HG03342 (cell line): ENCODE measurements at regions not wholly inside any gene's neighbourhood (a gene's known extent, or its start where the extent isn't known, plus 50 kb on each side); places are given as distances from the start of the nearest gene placed in this dataset.

Experiments used
- ATAC-seq: cut with Tn5 transposase; IDR thresholded peaks from one replicate; pipeline ENCODE4 v1.9.1; 2021; ENCODE audit warnings: mild to moderate bottlenecking, moderate library complexity; ENCODE audit not compliant: unreplicated experiment

DNA sequence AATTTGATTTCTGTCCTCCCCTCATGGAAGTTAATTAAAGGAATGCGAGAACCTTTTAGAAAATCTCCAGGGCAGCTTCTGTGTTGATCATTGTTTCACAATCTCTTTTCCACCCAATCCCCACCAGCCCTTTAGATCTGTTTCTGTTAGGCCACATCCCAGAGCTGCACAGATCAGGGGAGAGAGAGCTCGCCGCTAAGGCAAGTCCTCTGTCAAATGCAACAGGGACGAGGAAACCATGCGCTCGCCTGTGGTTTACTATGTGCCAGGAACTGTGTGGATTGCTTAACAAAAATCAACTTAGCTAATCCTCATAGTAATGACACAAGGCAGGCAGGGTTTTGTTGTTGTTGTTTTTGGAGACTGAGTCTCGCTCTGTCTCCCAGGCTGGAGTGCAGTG is 115.4 kb downstream of the SALL1 start:
- ATAC-seq, result no peak

DNA sequence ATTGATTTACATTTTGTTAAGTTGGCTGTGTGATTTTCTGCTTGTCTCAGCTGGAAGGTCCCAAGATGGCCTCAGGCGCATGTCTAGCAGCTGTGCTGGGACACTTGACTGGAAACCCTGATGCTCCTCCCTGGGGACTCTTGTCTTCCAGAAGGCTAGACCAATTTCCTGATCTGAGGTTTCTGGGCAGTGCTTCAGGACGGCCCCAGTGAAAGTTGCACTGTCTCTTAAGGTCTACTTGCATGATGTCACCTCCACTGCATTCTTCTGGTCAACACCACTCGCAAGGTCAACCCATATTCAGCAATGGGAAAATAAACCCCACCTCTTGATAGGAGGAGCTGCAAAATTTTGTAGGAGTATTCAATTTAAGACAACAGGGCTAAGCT is 116.0 kb downstream of the SALL1 start:
- ATAC-seq, result no peak

DNA sequence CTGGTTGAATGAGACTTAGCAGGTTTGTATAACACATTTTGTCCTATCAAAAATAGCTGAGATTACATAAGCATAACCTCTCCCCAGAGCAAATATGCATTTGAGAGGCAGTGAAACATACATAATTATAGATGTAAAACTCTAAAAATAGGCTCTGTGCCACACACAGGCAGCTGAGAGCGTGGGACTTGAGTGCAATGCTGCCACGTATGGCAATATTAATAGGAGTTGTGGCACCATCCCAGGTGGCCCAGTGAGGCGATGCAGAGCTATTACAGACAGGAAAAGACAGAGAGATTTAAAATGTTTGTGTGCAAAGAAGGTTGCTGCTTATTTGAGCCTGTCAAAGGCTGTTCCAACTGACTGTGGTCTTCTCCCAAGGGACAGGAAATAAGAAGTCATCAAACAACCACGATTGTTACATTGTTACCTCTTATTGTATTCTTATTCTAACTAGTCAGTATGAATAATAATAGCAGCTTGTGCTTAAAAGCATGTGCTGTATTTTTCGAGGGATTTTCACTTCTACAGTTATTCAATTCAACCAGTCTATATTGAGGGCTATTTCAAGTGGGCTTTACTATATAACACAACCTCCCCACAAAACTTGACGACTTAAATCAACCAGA is 116.5 kb downstream of the SALL1 start:
- ATAC-seq, result no peak

DNA sequence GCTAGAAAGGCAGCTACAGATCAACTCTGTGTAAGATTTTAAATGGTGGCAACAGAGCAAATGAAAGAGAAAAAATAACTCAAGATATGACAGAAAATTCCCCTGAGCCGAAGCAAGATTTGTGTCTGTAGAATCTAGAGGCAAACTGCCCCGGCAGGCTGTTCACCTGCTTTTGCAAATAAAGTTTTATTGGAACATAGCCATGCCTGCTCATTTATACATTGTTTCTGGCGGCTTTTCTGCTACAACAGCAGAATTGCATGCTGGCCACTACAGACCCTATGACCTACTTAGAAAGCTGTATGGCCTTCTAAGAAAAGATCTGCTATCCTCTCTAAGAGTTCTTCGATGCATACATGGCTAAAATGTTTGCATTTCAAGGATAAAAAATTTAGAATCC is 119.5 kb downstream of the SALL1 start:
- ATAC-seq, result no peak

DNA sequence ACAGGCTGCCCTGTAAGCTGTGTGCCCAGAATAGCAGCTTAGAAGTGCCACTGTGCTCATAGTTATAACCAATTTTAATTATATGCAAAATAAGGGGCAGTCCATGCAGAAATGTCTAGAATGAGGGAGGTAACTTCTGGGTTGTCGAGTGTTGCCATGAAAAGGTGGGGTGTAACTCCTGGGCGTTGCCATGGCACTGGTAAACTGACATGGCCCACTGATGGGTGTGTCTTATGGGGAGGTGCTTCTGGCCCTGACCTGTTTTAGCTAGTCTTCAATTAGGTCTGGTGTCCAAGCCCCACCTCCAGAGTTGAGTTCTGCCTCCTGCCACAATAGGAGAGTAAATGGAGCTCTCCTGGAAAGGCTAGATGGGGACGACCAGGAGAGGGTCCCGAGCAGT is 120.6 kb downstream of the SALL1 start:
- no peak for ATAC-seq

DNA sequence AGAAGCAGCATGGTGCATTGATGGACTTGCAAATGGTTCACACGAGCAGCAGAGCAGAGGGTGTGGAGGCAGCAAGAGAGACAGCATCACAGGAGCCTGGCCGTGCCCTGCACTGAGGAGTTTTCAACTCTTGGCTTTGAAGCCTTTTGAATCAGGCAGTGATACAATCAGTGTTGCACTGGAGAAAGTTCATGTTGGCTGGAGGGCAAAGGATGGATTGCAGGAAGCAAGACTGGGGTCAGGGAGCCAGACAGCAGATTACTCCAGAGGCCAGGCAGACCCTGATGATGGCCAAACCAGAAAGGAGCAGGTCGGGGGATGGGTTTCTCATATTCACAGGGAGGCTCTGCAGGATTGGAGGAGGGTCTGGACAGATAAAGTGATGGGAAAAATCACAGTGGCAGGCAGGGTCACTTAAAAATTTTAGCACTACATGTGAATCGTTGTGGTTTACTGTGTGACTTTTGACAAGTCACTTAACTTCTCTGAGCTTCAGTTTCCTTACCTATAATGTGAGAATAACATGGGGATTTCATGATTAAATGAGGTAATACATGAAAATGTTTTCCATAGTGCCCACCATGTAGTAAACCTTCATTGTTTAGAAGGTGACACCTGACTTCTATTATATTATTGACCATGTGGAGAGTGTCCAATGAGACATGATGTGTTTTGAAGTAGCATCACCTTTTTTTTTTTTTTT is 125.3 kb downstream of the SALL1 start:
- ATAC-seq, result no peak

DNA sequence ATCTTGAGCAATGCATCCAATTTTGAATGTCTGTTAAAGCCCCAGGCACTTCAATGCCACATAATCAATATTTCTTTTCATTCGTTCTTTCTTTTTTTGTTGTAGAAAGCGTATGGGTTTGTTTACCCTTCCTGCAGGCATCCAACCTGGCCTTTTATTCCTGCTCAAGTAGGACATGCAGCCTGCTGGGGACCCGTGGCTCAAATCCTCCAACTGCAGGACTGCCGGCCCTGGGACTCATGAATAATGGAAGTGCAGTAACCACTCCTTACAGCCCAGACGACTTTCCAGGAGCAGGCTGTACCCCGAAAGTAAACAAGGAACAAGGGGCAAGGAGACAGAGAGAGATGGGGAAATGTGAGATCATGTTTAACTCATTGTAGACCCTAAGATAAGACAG is 126.4 kb downstream of the SALL1 start:
- no peak for ATAC-seq

DNA sequence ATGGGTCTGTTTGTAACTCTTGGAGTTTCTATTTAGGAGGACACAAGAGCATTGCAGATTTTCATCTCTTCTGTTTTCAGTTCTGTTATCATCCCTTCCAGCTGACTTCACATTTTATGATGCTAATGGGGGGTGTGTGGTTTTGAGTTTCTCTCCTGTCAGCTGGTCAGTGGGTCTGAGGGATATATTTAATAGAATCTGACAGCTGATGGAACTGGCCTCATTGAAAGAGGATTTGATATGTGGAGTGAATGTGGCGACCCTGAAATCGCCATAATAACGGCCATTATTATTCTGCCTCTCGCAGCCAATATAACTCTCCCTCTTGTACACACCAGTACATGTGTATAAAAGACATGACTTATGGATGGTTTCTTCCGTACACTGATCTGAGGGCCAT is 128.1 kb downstream of the SALL1 start:
- no peak for ATAC-seq

DNA sequence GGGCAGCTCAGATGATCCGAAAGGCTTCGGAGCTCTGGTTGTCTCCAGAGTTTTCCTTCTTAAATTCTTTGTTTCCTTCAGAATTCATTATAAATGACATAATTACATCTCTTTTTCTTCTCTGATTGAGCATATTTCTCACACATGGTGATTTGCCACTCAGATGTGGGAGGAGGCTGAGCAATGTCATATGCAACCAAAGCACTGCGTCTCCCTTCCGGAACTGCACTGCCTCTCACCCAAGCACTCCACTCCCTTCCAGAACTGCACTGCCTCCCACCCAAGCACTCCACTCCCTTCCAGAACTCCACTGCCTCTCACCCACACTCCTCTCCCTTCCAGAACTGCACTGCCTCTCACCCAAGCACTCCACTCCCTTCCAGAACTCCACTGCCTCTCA is 131.5 kb downstream of the SALL1 start:
- ATAC-seq, result no peak

DNA sequence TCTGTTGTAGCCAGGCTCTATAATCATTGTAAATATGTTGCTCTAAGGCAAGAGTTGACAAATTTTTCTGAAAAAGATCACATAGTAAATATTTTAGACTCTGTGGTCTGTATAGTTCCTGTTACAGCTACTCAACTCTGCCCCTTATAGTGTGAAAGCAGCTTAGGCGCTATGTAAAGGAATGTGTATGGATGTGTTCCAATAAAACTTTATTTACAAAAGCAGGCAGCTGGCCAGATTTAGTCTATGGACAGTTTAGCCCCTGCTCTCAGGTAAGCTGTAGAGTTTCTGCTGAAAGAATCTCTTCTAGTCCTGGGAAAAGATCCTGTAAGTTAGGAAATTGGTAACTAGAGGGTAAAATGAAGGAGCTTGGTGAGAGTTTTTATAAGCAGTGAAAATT is 133.1 kb downstream of the SALL1 start:
- no peak for ATAC-seq

DNA sequence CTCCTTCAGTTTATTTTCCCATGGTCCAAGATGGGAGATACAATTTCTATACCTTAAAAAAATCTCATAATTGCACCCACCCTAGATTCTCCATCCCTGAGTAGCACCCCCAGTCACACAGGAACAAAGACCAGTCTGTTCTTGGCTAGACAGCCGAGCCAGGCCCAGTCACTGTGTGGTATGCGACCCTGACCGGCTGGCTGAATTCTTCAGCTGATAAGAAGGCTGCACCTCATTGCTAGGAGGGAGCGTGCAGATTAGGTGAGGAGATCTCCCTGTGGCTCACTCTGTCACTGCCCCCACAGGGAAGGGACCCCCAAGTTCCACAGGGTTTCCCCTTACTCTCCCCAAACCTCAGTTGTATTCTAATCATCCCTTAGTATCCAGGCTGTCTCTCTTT is 138.7 kb downstream of the SALL1 start:
- ATAC-seq, result no peak

DNA sequence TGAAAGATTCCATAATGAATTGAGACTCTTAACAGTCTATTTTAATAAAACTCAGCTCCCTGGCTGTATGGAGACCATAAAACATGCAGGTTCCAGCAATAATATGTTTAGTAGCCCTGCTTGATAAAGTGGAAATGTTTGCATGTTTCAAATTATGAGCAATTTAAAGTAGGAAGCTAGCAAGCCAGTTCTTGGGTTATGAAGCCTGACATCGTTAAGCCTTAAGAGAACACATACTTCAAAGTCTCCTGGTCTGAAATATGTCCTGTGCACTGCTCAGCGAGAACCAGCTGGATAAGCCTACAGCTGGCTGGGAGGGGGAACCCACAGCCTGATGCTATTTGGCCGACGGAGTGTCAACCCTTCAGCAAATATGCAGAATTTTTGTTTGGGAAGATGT is 140.3 kb downstream of the SALL1 start:
- ATAC-seq, result no peak

DNA sequence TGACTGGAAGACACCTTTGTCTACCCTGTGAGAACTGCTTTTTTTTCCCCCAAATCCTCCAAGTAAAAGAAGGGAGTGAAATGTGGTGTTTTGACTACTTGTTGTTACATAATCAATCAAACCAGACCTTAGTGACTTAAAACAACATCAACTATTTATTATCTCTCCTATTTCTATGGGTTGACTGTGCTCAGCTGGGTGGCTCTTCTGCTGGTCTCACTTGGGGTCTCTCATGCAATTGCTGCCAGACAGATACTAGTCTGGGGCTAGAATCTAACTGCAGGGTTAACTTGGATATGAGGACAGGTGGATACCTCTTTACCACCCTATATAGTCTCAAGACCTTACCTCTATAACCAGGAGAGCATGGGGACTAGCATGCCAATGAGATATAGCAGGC is 141.3 kb downstream of the SALL1 start:
- ATAC-seq, result no peak

DNA sequence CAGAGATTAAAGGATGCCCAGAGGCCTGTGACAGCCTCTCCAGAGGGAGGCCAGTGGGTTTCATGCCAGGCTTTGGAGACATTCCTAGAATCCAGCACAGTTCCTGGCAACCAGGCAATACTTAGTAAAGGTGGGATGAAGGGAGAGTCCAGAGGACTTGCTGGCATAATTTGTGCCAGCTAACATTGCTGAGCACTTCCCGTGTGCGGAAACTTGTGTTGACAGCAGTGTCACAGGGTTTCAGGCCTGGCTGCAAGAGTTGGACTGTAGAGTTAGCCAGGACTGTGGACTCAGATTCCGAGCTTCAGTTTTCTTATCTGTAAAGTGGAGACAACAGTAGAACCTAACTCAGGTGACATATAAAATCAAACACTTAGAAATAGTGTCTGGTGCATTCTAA is 141.7 kb downstream of the SALL1 start:
- no peak for ATAC-seq

DNA sequence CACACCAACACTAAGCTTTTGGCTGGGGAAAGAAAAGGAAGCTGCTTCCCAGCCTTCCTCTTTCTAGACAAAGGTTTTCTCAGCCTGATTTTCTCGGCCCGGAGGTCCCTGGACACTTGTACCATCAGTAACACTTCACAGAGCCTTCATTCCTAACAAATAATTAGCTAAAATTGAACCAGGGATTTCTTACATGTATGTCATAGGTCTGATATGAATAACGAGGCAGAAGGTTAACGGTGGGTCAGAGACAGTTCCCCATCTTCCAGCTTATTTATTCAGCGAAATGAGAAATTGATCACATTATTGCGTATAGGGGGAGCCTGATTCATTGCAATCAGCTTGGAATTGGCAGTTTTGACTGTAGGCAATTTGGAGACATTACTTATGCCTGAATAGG is 142.5 kb downstream of the SALL1 start:
- no peak for ATAC-seq

DNA sequence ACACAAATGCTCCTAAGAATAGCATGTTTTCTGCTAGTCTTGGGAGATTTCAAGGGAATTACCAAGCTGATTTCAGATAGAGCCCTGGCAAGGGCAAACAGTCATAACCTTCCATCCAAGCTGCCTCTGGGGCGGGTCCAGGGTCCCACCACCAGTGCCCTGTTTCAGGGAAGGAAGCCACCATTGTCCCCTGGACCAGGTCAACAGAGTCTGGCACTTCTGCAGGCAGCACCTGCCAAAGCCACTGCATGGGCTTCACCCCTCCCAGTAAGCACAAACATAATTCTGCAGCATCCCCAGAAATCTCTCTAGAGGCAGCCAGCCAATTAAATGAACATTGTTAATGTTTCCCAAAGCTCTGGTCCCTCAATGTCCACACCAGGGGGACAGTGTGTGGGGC is 143.0 kb downstream of the SALL1 start:
- ATAC-seq, result no peak

DNA sequence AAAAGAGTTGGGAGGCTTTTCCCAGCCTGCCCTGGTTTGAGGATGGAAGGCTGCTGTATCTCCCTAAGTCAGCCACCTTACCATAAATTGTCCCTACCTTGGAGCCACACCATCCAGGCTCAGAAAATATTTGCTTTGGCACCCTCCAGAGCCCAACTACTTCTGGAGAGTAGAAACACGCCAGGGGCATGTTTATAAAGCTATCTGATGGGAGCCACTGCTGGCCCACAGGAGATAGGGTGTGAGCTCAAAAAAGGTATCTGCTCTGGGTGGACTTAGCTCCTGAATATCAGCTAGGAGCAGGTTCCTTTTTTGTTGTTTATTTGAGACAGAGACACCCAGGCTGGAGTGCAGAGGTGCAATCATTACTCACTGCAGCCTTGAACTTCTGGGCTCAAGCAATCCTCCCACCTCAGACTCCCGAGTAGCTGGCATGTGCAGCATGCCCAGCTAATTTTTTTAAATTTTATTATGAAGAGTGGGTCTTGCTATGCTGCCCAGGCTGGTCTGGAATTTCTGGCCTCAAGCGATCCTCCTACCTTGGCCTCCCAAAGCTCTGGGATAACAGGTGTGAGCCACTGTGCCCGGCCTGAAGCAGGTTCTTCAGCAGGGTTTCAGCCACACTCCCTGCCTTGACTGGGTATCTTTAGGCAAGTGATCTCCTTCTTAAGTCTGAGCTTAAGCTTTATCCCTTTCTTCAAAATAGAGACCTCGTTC is 147.1 kb downstream of the SALL1 start:
- ATAC-seq, result no peak

DNA sequence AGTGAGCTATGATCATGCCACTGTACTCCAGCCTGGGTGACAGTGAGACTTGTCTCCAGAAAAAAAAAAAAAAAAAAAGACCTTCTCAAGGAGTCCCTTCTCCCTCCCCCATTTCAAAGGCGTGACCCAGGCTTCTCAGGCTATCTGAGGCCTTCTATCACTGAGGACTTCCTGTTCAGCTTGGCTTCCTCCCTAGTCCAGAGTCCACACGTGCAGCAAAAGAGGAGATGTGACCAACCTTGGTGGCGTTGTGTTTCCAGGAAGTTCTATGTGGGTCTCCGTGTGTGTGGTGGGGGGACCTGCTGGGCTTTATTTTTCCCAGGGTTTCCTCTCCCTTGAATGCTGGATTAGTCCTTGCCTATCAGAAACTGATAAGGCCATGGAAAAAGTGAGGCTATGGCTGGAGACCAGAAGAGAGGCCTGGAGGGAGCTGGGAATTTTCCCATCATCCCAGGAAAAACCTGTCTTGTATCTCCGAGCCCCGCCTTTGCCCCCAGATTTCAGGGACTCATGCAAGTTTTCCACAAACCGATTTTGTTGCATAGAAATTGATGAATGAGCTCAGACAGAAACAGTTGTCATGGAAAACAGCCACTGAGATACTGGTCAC is 148.1 kb downstream of the SALL1 start:
- no peak for ATAC-seq

DNA sequence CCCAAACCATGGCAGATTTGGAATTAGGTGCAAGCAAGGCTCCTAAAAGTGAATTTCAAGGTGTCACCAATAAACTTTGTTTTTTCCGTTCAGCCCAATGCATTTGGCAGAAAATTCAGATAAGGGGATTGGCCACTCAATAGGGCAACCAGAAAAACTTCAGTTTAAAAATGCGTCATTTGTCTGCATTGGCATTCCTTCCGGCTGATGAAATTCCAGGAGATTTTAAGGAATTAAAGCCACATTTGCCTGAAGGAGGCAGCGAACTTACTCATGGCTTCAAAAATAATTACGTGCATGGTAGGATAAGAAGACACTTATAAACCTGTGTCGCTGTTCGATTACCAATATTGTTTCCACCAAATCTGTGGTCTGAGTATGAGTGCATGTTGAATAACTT is 151.9 kb downstream of the SALL1 start:
- ATAC-seq, result no peak

DNA sequence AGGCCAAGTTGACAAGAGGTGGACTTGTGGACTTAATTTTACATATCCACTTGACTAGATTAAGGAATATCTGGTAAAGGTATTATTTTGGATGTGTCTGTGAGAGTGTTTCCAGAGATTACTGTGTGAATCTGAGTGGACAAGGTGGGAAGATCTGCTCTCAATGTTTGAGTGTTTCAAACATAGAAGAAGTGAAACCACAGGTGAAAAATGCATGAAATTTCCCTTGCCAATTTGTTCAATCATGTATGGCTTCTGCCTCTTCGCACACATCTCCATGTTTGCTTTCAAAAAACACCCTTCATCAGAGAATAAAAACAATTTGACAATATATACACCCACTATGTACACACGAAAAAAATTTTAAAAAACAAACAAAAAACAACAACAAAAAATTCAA is 152.7 kb downstream of the SALL1 start:
- ATAC-seq, result no peak

DNA sequence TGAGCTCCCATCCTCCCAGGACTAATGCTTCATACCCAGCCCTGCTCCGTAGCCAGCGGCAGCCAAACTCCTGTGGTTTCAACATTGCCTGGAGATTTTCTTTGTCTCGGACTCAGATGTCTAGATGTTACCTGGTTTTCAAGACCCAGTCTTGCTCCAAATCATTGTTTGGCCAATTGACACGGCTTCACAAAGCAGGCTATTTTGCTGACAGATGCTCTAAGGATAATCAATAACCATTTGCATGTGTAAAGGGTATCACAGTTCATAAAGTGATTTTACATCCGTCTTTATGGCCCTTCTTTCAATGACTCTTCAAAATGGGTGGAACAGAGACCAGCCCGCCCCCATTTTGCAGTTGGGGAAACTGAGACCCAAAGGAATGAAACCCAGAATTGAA is 153.4 kb downstream of the SALL1 start:
- no peak for ATAC-seq

DNA sequence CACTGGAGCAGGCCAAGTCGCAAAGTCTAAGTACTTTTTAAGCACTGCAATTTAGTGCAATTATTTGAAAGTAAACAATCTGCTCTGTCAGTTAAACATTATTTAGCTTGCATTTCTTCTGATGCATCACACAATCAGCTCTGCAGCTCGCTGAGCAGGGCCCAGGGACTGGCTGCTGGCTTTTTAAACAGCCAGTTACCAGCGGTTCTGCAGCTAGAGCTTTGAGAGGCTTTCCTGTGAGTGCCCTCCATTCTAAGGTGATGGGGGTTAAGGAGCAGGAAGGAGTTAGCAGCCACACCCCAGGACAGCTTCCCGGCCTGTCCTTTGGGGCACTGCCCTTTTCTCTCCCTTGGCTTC is 154.3 kb downstream of the SALL1 start:
- ATAC-seq, result no peak
